Kidney capillary endothelial cell (primary cell): ENCODE measurements at regions not wholly inside any gene's neighbourhood (a gene's known extent, or its start where the extent isn't known, plus 50 kb on each side); places are given as distances from the start of the nearest gene placed in this dataset.
A peak's percentile ranks its signal among the peaks of the same experiment; 100 is the strongest.

Source experiments
- DNase-seq: peaks from one replicate; pipeline ENCODE4 v3.0.0-alpha.2; 2018; ENCODE audit warnings: low spot score

DNA sequence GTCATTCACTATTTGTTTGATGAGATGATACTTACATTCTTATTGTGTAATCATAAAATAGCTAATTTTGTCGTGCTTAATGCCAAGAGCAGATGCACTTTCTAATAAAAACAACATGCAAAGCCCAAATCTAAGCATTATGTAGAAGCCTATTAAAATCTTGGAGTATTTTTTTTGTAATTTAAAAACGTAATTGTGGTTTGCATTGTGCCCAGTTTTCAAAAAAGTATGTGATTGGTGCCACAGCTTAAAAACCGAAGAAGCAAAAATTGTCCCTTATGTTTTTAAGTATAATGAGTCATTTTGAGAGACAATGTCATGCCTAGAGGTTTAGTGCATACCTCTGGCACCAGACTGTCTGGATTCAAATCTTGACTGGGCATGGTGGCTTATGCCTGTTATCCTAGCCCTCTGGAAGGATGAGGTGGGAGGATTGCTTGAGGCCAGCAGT, 464.8 kb upstream of the RGS6 start:
- peak; percentile 30 for DNase-seq

DNA sequence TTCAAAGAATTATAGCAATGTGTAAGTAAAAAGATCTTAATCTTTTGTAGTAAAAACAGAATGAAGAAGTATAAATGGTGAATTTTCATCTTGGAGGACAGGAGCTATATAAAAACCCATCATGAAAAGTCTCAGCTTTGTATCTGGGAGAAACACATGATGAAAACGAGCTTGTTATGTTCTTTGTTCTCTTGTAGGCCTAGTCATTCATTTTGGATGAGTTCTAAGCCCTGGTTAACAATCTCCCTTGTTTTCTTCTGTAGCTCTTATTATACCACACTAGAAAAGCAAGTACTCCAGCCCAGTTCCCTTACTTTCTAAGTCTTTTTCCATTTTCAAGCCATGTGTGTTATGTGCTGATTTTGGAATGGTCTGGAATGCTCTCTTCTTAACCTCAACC, 463.5 kb upstream of the RGS6 start:
- no peak for DNase-seq

DNA sequence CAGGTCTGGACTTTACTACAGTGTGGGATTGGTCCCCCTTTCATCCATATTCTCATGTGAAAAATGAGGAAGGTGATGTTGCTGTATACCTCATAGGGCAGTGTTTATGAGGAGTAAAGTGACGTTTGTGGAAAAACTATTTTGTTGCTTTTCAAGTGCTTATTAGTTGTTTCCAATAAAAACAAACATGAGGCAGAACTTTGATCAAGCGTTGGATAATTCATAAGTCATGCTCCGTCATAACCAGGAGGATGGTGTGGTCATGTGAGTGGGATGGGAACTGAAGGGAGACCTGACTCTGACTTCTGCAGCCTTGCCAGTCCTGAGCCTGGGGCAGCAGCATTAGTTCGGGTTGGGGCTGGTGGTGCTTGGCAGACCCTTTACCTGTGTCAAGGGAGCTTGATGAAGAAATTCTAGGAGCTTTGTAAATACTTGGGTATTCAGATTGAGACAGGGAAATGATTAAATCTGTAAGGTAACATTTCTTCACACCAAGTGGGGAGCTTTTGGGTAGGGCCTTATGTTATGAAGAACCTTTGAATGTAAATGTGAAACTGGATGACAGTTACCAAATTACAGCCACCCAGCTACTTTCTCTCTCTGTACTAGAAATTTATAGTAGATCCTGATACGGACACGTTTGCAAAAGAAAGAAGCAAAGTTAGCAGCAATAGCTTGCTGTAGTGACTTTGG, 462.4 kb upstream of the RGS6 start:
- no peak for DNase-seq

DNA sequence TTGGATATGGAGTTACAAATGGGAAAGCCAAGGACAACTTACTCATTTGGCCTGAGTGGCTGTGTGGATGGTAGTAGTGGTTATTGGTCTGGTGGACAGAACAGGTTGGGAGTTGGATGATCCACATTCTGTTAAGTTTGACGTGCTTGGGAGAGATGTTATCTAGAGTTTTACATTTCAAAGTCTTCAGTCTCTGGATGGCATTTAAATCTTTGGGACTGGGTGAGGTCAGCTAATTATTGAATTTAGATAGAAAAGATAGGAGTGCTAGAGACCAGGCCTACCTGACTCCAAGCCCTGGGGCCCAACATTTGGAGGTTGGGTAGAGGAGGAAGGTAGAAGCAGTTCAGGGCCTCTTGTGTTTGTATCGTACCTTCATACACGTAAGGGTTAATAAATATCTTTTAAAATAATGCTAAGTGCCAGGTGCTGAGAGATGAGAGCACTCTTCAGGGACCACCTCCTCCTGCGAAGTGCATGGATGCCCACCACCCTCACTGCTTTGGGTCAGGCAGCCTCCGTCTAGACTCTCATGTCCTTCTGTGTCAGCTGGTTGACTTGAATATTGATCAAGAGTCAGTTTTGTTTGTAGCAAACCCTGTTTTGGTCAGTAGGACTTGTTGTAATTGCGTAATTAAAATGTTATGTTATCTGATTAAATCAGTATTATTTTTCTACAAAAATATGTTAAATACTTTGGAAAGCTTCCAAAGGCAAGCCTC, 460.4 kb upstream of the RGS6 start:
- DNase-seq = no peak

DNA sequence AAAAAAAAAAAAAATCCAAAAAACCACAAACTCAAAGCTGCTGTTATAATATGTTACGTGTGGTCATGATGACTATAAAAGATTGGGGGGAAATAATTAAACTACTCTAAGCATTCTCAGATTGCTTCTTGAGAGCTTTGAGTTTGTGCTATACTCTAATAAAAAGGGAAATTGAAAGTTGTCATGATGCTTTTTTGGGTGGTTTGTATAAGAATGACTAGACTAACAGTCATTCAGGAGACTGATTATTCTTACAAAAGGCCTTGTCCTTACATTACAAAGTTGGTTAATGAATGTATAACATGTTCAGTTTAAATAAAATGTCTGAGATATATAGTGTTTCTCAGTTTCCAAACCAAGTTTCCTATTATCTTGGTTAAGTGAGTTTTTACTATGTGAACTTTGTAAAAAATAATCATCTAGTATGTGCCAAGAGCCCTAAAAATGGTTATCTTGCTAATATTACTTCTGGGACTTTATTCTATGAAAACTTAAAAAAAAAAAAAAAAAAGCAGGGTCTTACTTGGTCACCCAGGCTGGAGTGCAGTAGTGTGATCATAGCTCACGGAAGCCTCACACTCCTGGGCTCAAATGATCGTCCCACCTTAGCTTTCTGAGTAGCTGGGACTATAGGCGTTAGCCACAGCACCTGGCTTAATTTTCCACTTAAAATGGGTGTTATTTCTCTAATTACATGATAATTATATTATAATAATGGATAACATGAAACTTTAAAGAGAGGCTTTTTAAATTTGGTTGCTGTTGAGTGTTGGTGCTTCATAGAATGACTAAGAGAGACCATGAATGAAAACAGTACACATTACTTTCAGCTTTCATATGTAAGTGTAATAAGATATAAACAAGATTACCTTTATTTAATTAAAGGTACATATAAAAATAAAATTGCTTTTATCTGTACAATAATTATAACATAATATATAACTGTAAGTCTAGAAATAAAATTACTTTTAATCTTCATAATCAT, 459.6 kb upstream of the RGS6 start:
- DNase-seq = no peak

DNA sequence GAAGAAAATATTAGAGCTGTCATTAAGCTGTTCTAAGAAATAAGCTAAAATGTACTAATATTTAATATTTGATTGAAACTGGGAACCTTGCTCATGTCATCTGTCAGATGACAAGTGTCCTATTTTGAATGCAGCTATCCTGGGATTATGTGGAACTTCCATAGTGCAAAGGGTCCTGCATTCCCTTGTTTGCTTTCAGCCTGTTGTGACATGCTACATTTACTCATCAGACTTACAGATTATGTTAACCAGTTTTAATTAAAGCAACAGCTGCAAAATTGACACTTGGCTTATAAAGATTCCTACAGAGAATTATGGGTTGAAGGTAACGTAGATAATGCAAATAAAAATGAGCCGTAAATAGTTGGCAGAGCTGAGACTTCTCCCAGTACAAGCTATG, 458.4 kb upstream of the RGS6 start:
- DNase-seq = no peak

DNA sequence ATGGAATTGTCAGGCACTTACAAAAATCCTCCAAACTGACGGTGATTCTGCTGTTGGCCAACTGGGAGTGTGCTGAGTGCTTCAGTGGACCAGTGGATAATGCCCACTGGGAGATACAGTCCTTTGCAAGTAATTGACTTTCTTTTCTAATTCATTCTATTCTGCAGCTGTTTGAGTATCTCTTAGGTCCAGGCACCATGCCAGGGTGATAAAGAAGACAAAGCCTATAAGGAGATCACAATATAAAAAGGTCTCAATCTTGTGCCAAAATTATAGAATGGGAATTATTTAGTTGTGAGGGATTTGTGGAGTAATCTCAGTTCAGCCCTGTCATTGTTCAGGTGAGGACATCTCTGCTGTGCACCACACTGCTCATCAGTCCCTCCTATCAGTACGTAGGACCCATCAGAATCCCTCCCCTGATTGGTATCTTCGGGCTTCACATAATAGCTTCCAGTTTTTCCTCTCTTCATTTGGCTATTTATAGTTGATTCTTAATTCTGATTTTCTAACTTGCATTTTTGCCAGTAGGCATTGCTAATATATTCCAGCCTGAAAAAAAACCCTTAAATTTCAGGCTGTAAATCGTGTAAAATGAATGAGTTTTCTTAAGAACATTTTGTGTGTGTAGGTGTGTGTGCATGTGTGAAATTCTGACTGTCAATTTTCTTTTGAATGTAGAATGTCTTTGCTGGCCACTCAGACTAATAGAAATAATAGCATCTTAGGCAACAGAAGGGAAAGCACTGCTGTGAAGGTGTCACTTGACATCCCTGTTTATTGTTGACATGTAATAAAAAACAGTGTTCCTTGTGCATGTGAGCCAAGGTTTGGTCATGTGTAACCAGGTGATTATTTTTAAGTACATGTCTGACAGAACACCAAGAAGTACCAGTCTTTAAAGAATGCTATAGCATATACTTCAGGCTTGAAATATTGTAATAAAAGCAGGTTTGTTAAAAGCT, 457.6 kb upstream of the RGS6 start:
- no peak for DNase-seq

DNA sequence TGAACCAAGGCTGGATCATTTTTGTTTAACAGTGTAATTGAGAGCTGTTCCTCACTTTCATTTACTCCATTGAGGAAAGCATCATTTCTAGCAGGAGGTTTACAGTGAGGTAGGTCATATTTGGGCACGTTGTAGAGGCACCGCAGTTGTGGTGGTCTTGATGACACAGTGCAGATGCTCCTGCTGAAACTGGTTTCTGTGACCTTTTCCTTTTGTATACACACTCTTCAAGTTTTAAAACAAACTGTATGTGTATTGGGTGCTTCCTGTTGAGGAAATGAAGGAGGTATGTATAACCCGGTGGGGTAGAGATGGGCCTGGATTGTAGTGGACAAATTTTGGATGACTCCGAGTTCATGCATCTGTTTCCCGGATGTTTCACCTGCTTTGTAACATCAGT, 456.3 kb upstream of the RGS6 start:
- DNase-seq = no peak

DNA sequence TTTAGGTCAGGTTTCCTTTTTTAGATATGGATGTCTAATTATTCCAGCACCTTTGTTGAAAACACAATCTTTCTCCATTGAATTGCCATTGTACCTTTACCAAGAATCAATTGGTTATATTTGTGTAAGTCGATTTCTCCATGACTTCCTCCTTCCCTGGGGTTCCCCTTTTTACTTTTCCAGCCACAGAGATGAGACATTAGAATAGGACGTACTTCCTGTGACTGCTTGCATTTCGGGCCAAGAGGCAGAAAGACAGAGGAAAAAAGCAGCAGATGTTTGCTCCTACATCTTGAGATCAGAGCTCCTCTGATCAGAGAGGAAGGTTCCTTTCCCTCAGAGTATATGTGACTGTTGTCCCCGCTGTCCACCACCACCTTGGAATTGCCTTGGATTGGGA, 453.7 kb upstream of the RGS6 start:
- DNase-seq = no peak

DNA sequence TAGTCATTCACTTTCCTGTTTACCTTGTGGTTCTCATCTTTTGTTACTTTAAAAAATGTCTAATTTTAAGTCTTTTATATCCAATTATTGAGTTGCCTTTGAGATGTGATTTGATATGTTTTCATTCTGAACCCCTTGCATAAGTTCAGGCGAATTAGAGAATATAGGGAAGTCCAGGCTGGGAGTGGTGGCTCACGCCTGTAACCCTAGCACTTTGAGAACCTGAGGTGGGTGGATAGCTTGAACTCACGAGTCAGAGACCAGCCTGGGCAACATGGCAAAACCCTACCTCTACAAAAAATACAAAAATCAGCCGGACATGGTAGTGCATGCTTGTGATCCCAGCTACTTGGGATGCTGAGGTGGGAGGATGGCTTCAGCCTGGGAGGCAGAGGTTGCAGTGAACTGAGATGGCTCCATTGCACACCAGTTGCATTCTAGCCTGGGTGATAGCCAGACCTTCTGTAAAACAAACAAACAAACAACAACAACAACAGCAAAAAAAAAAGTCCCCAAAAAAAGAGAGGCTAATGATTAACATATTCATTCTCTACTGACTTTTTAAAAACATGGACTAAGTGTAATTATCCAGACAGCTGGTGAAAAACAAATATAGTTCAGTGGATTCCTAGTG, 451.1 kb upstream of the RGS6 start:
- DNase-seq = no peak

DNA sequence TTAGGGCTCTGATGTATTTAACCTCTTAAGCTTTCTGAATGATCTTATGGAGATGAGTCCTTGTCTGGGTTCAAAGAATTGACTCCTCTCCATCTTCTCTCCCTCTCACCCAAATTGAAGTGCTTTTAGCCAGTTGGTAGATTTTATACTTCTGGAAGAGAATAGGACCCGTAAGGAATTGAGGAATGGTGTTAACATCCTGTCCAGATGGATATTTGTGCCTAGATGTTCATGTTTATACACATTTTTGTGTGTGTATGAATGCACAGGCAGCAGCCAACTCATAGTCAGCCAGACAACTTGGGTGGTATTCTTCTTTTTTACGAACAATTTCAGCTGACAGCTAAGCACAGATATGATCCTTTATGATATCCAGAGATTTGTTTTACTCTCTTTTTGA, 449.6 kb upstream of the RGS6 start:
- DNase-seq = no peak

DNA sequence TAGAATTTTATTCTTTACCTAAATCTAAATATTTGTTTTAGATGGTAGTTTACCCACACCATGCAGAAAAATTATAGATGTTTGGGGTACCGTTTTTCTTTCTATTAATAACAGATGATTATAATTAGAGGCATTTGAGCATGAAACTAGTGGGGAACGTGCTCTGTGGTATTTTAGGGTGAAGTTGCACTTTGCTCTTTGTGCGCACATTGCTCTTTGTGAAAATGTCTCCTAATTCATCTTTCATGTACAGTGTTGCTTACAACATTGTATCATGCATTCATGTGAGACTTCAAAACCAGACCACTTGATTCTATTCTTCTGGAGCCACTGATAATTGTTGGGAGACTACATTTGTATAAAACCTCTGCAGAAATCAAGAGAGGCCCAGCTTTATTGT, 449.1 kb upstream of the RGS6 start:
- no peak for DNase-seq

DNA sequence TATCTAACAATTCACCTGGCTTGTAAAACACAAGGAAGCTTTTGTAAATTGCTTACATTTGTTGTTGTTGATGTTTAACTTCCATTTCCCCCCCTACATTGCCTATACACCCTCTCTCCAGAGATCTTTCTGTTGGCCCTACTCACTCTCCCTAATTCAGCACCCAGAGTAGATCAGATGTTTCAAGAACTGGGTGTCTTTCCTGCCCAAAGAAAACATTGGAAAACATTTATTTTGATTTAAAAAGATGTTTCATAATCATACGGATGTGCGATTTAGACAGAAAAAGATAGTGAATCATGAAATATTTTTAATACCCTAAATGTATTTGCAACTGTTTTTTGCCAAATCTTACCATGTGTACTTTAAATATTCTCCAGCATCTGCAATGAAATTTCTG, 446.4 kb upstream of the RGS6 start:
- DNase-seq = no peak

DNA sequence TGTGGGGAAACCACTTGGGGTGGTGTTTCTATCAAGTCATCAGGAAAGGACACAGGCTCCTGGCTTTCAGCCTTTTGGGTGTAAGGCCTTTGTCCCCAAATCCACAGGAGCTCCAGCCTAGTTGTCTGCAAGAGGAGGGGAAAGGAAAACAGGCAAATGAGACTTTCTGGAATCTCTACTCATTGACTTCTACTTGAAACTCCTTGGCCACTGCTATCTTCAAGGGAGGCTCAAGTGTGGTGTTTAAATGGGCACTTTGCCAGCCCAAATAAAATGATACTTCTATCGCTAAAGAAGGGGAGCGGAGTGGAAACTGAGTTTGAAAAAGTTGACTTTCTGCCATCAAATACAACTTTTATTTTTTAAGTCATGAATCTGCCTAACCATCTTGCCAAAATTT, 445.9 kb upstream of the RGS6 start:
- DNase-seq = no peak

DNA sequence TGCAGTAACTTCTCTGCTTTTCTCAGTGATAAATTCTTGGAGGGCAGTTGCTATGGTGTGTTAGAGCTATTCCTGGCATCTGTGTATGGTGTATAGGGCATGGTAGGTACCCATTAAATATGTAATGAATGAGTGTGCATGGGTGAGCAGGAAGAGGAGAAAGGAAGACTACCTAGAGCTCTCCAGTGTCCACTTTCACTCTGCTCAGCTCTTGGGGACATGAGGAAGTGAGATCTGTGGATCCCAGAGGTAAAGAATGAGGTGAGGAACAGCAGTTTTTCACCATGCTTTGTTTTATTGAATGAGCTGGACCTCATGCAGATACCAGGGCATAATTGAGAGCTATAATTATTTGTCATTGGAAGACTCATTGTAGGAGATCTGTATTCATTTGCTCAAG, 444.8 kb upstream of the RGS6 start:
- no peak for DNase-seq

DNA sequence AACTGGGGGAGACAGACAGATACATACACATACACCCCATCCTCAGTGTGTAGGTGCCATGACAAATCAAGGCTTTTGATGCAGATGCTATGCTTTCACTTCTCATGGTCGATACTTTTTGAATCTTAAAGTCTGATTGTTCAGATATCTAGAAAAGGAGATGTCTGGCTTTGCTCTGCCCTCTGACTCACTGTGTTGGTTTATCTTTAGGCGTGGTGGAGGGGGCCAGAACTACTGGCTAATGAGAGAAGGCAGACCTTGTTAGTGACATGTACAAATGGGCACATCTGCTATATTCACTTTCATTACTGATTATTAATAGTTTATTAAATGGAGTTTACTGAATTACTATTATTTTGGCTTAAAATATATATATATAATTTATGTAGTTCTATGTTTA, 444.3 kb upstream of the RGS6 start:
- DNase-seq = no peak

DNA sequence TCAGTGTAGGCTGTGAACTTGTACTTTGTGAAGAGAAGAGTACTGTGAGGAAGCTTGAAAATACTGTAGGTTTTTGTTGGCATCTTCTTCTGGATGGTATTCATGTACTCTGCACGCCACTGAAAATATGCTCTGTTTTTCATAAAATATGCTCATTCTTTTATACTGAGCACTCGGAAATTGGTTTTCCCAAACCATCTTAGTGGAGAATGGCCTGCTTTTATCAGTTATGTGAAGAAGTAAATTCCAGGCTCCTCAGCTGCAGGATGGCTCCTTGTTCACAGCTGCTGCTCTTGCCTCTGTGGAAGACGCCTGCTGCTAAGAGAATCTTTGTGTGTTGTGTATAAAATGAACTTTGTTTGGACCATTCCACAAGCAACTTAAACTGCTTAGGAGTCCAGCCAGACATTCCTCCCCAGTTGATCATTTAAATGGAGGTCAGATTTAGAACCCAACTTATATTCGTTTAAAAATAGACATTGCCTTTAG, 443.5 kb upstream of the RGS6 start:
- no peak for DNase-seq

DNA sequence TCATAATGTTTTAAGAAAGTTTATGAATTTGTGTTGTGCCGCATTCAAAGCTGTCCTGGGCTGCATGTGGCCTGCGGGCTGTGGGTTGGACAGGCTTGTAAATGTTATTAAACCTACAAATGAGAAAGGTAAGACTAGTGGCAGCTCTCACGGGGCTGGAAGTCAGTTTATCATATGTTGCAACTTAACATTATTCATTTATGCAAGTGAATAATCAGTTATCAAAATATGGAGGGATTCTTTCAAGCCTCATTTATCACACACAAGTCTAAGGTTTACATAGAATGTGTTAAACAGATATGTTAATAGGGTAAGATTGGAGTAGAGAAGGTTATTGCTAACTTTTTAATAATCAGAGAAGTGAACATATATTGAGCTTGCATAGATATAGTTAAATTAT, 442.5 kb upstream of the RGS6 start:
- DNase-seq = no peak

DNA sequence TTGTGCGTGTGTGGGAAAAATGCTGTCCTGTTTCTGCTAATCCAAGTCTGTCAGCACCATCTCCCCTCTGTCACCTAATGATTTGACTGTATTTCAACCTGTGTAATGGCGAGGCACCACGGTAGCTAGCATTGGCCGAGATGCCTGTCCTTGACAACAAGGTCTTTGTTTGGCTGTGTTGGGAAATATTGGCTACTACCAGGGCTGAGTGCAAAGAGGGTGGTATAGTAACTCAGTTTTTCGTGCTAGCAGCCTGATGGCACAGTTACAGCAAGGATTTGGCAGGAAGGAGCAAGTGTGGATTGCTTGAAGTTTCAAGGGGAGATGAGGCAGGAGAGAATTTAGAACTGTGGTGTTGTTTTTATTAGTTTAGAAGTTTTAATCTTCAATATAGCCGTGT, 440.3 kb upstream of the RGS6 start:
- no peak for DNase-seq

DNA sequence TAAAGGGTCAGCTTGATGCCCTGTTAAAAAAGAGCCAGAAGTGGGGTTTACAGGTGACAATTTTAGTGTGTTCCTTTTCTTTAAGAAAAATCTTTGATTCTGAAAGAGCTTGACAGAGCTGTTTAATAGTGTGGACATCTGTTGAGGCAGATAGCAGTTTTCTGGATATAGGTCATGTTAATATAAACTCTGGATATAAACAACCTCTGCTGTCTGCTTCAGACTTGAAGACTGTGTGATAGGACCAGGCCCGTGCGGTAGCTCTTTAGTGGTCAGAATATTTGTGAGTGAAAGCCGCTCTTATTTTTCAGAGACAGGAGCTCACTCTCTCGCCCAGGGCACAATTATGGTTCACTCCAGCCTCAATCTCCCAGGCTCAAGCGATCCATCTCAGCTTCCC, 439.9 kb upstream of the RGS6 start:
- no peak for DNase-seq

DNA sequence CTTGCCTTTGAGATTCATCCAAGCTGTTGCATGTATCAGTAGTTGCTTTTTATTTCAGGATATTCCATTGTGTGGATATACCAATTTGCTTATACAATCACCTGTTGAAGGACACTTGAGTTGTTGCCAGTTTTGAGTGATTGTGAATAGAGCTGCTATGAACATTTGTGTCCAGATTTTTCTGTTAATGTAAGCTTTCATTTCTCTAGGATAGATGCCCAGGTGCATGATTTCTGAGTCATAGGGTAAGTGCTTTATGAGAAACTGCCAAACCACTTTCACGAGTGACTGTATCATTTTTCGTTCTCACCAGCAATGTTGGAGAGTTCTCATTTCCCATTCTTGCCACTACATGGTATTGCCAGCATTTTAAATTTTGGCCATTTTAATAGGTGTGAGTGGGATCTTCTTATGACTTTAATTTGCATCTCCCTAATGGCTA, 434.6 kb upstream of the RGS6 start:
- no peak for DNase-seq
